ENCODE measurements at regions not wholly inside any gene's neighbourhood (a gene's known extent, or its start where the extent isn't known, plus 50 kb on each side); places are given as distances from the start of the nearest gene placed in this dataset.
A peak's percentile ranks its signal among the peaks of the same experiment; 100 is the strongest.
"Not testable (repeated sequence)": the region's sequence is repeated elsewhere in the genome, so short reads cannot be mapped to it uniquely, and the experiment has no call there.

GRCh38 chr16:16561532-16561931 is 182.6 kb downstream of the NPIPA7 start:
- DNase-seq (ENCODE audit: low read depth), result not testable (repeated sequence)

GRCh38 chr16:16563962-16564361 is 185.0 kb downstream of the NPIPA7 start:
- DNase-seq (ENCODE audit: low read depth), result not testable (repeated sequence)

GRCh38 chr16:16565326-16565725 is 186.4 kb downstream of the NPIPA7 start:
- not testable (repeated sequence) for DNase-seq (ENCODE audit: low read depth)

- not testable (repeated sequence) for DNase-seq (ENCODE audit: low read depth)
Observed at GRCh38 chr16:16570055-16570454, 191.1 kb downstream of the NPIPA7 start.

- not testable (repeated sequence) for DNase-seq (ENCODE audit: low read depth)
Observed at GRCh38 chr16:16570874-16571273, 191.9 kb downstream of the NPIPA7 start.

GRCh38 chr16:16572130-16572774 is 193.3 kb downstream of the NPIPA7 start:
- DNase-seq (ENCODE audit: low read depth), result not testable (repeated sequence)

- DNase-seq (ENCODE audit: low read depth), result not testable (repeated sequence)
Observed at GRCh38 chr16:16577062-16577461, 198.1 kb downstream of the NPIPA7 start.

- DNase-seq (ENCODE audit: low read depth), result no peak
Observed at GRCh38 chr16:16578701-16579100, 199.8 kb downstream of the NPIPA7 start.

- DNase-seq (ENCODE audit: low read depth), result not testable (repeated sequence)
Observed at GRCh38 chr16:16582916-16583315, 204.0 kb downstream of the NPIPA7 start.

- not testable (repeated sequence) for DNase-seq (ENCODE audit: low read depth)
Observed at GRCh38 chr16:16586073-16586651, 207.2 kb downstream of the NPIPA7 start.

GRCh38 chr16:16586969-16587368 is 208.0 kb downstream of the NPIPA7 start:
- not testable (repeated sequence) for DNase-seq (ENCODE audit: low read depth)

- DNase-seq (ENCODE audit: low read depth), result not testable (repeated sequence)
Observed at GRCh38 chr16:16588436-16588835, 209.5 kb downstream of the NPIPA7 start.

GRCh38 chr16:16590654-16591318 is 211.8 kb downstream of the NPIPA7 start:
- not testable (repeated sequence) for DNase-seq (ENCODE audit: low read depth)

GRCh38 chr16:16593156-16593863 is 214.4 kb downstream of the NPIPA7 start:
- DNase-seq (ENCODE audit: low read depth), result peak; percentile 28

GRCh38 chr16:16595029-16595718 is 216.2 kb downstream of the NPIPA7 start:
- not testable (repeated sequence) for DNase-seq (ENCODE audit: low read depth)

- not testable (repeated sequence) for DNase-seq (ENCODE audit: low read depth)
Observed at GRCh38 chr16:16601239-16601638, 222.3 kb downstream of the NPIPA7 start.

GRCh38 chr16:16607401-16608082 is 228.6 kb downstream of the NPIPA7 start:
- DNase-seq (ENCODE audit: low read depth), result not testable (repeated sequence)

- DNase-seq (ENCODE audit: low read depth), result not testable (repeated sequence)
Observed at GRCh38 chr16:16609627-16610026, 230.7 kb downstream of the NPIPA7 start.

GRCh38 chr16:16610389-16610967 is 231.5 kb downstream of the NPIPA7 start:
- DNase-seq (ENCODE audit: low read depth), result not testable (repeated sequence)

GRCh38 chr16:16613212-16613611 is 234.3 kb downstream of the NPIPA7 start:
- not testable (repeated sequence) for DNase-seq (ENCODE audit: low read depth)

- not testable (repeated sequence) for DNase-seq (ENCODE audit: low read depth)
Observed at GRCh38 chr16:16614484-16614883, 235.5 kb downstream of the NPIPA7 start.

Data from activated T-cell treated with anti-CD3 and anti-CD28 coated beads for 48 hours (primary cell).